GM21447 (cell line): ENCODE measurements at regions not wholly inside any gene's neighbourhood (a gene's known extent, or its start where the extent isn't known, plus 50 kb on each side); places are given as distances from the start of the nearest gene placed in this dataset.

Experiments
- ATAC-seq: cut with Tn5 transposase; IDR thresholded peaks from one replicate; pipeline ENCODE4 v1.9.1; 2021; ENCODE audit not compliant: unreplicated experiment

- ATAC-seq, result no peak
Observed at GRCh38 chr10:78626471-78626870, 442.3 kb upstream of the ZMIZ1 start.

GRCh38 chr10:78627254-78627795 lies 441.4 kb upstream of the ZMIZ1 start:
- ATAC-seq, result no peak

- no peak for ATAC-seq
Observed at GRCh38 chr10:78628976-78629375, 439.8 kb upstream of the ZMIZ1 start.

GRCh38 chr10:78629773-78630172 lies 439.0 kb upstream of the ZMIZ1 start:
- ATAC-seq, result no peak

GRCh38 chr10:78630944-78631838 lies 437.6 kb upstream of the ZMIZ1 start:
- ATAC-seq, result no peak

- ATAC-seq, result peak; percentile 48
Observed at GRCh38 chr10:78634389-78634815, 434.4 kb upstream of the ZMIZ1 start.

GRCh38 chr10:78634835-78635234 lies 433.9 kb upstream of the ZMIZ1 start:
- ATAC-seq, result no peak

- ATAC-seq, result no peak
Observed at GRCh38 chr10:78639629-78640028, 429.1 kb upstream of the ZMIZ1 start.

- no peak for ATAC-seq
Observed at GRCh38 chr10:78640796-78641636, 427.8 kb upstream of the ZMIZ1 start.

GRCh38 chr10:78641693-78642092 lies 427.1 kb upstream of the ZMIZ1 start:
- ATAC-seq, result no peak

GRCh38 chr10:78642269-78642816 lies 426.4 kb upstream of the ZMIZ1 start:
- ATAC-seq, result no peak

- no peak for ATAC-seq
Observed at GRCh38 chr10:78643513-78643912, 425.3 kb upstream of the ZMIZ1 start.

GRCh38 chr10:78644550-78644949 lies 424.2 kb upstream of the ZMIZ1 start:
- ATAC-seq, result no peak

- no peak for ATAC-seq
Observed at GRCh38 chr10:78645169-78645686, 423.5 kb upstream of the ZMIZ1 start.

GRCh38 chr10:78645975-78646374 lies 422.8 kb upstream of the ZMIZ1 start:
- no peak for ATAC-seq

- no peak for ATAC-seq
Observed at GRCh38 chr10:78648256-78648860, 420.4 kb upstream of the ZMIZ1 start.

- no peak for ATAC-seq
Observed at GRCh38 chr10:78649429-78649828, 419.3 kb upstream of the ZMIZ1 start.

GRCh38 chr10:78650122-78650521 lies 418.6 kb upstream of the ZMIZ1 start:
- no peak for ATAC-seq

- no peak for ATAC-seq
Observed at GRCh38 chr10:78651287-78651686, 417.5 kb upstream of the ZMIZ1 start.

- ATAC-seq, result no peak
Observed at GRCh38 chr10:78653555-78653954, 415.2 kb upstream of the ZMIZ1 start.
